Endothelial cell of umbilical vein (primary cell): ENCODE measurements at regions not wholly inside any gene's neighbourhood (a gene's known extent, or its start where the extent isn't known, plus 50 kb on each side); places are given as distances from the start of the nearest gene placed in this dataset.

Experiments used
- BruUV-seq: library from RNA; stranded (reverse); fragments of 400-500 nt; replicated peaks from 2 replicates; lab custom pipeline; 2021; lab: Mats Ljungman, UMichigan
- CTCF ChIA-PET: fragments of 300-600, 350-600 bp; sonication (Branson Sonifier 250); formaldehyde crosslinking; loops from one replicate; lab custom pipeline; 2021; ENCODE audit warnings: antibody characterized with exemption, inconsistent platforms; lab: Charles Lee
- POLR2A ChIA-PET: fragments of 300-600, 350-600 bp; sonication (Branson Sonifier 250); formaldehyde crosslinking; loops from one replicate; lab custom pipeline; 2021; ENCODE audit warnings: antibody characterized with exemption, inconsistent platforms; lab: Charles Lee
- DNase-seq: peaks from one replicate; pipeline ENCODE4 v3.0.0-alpha.2; 2011; ENCODE audit warnings: low read depth, low spot score
- FAIRE-seq: peaks from 2 replicates; lab custom pipeline; 2011; peaks lifted over from hg19 to GRCh38; lab: Jason Lieb, UNC
- H2AFZ ChIP-seq: 2 replicates; pipeline ENCODE4 v1.6.0; 2012; ENCODE audit warnings: low read depth, low read length, control low read depth, inconsistent platforms
- H3K27ac ChIP-seq: 2 replicates; pipeline ENCODE4 v1.5.1; 2011; ENCODE audit warnings: low read depth, mild to moderate bottlenecking, control low read depth, low read length, moderate library complexity; ENCODE audit not compliant: insufficient read depth
- H3K27me3 ChIP-seq, 2 experiments: 2 replicates each; pipeline versions ENCODE4 v1.6.0 to v1.6.1; 2011; ENCODE audit warnings: low read length in 2 of 2, mixed read lengths in 1 of 2; ENCODE audit not compliant: control insufficient read depth in 2 of 2, insufficient read depth in 2 of 2
- H3K36me3 ChIP-seq, 2 experiments: 2 replicates in 1 of 2; 3 replicates in 1 of 2; pipeline ENCODE4 v1.5.1; 2011; ENCODE audit warnings: low read length in 2 of 2, mild to moderate bottlenecking in 1 of 2, moderate library complexity in 1 of 2; ENCODE audit not compliant: control insufficient read depth in 2 of 2, insufficient read depth in 2 of 2; ENCODE audit errors: extremely low read depth in 1 of 2
- H3K4me1 ChIP-seq: 3 replicates; pipeline ENCODE4 v1.5.1; 2011; ENCODE audit warnings: mild to moderate bottlenecking, low read length; ENCODE audit not compliant: control insufficient read depth, insufficient read depth; ENCODE audit errors: extremely low read depth
- H3K4me2 ChIP-seq: 2 replicates; pipeline ENCODE4 v1.6.1; 2011; ENCODE audit warnings: low read length, control low read depth, mixed read lengths; ENCODE audit not compliant: insufficient read depth
- H3K4me3 ChIP-seq, 3 experiments: fragments of 200-600 bp in 1 of 3; sonication (generic), shearing (Covaris generic) in 1 of 3; replicated peaks in 1 of 3; 2 replicates each; pipeline ENCODE4 v1.5.1; 2011 to 2016; ENCODE audit warnings: control low read depth in 3 of 3, low read length in 3 of 3, mild to moderate bottlenecking in 2 of 3, inconsistent platforms in 1 of 3, low read depth in 1 of 3, moderate library complexity in 1 of 3; ENCODE audit not compliant: insufficient read depth in 1 of 3
- H3K79me2 ChIP-seq: 2 replicates; pipeline ENCODE4 v1.6.0; 2012; ENCODE audit warnings: low read length, inconsistent platforms; ENCODE audit not compliant: control insufficient read depth, insufficient read depth
- H3K9ac ChIP-seq: replicated peaks from 2 replicates; pipeline ENCODE3; 2011; ENCODE audit warnings: low read length, control low read depth; ENCODE audit not compliant: insufficient read depth; ENCODE audit errors: extremely low read depth
- H3K9me1 ChIP-seq: replicated peaks from 3 replicates; pipeline ENCODE4 v1.6.0; 2011; ENCODE audit warnings: mild to moderate bottlenecking, low read length; ENCODE audit not compliant: control insufficient read depth, insufficient read depth; ENCODE audit errors: extremely low read depth
- H3K9me3 ChIP-seq: replicated peaks from 2 replicates; pipeline ENCODE4 v1.5.1; 2012; ENCODE audit warnings: low read length, inconsistent platforms; ENCODE audit not compliant: control insufficient read depth, insufficient read depth
- H4K20me1 ChIP-seq: replicated peaks from 2 replicates; pipeline ENCODE3; 2011; ENCODE audit warnings: mild to moderate bottlenecking, low read length; ENCODE audit not compliant: control insufficient read depth, insufficient read depth; ENCODE audit errors: extremely low read depth
- CTCF ChIP-seq, 2 donors: IDR thresholded peaks; 1 replicate in 1 of 2; 2 replicates in 1 of 2; pipeline ENCODE4 v1.5.1; 2011; ENCODE audit warnings: low read length in 2 of 2, mild to moderate bottlenecking in 2 of 2, moderate library complexity in 2 of 2, control low read depth in 1 of 2, inconsistent platforms in 1 of 2, low read depth in 1 of 2; ENCODE audit not compliant: insufficient read depth in 1 of 2; ENCODE audit errors: extremely low read depth in 1 of 2
- EZH2 ChIP-seq: IDR thresholded peaks from 2 replicates; pipeline ENCODE4 v1.6.1; 2012; ENCODE audit warnings: borderline replicate concordance, low read depth, mild to moderate bottlenecking, moderate library complexity, low read length, inconsistent platforms; ENCODE audit not compliant: severe bottlenecking
- FOS ChIP-seq: IDR thresholded peaks from 2 replicates; pipeline ENCODE4 v1.6.1; 2011; ENCODE audit warnings: mild to moderate bottlenecking, low read length, moderate library complexity, borderline replicate concordance; ENCODE audit not compliant: insufficient read depth
- GATA2 ChIP-seq: IDR thresholded peaks from 2 replicates; pipeline ENCODE4 v1.7.0; 2011; ENCODE audit warnings: low read depth, mild to moderate bottlenecking, moderate library complexity, mixed read lengths, low read length; ENCODE audit not compliant: insufficient read length, insufficient read depth
- JUN ChIP-seq: IDR thresholded peaks from 2 replicates; pipeline ENCODE4 v1.6.1; 2011; ENCODE audit warnings: borderline replicate concordance, low read depth; ENCODE audit not compliant: insufficient read length, insufficient read depth
- MAX ChIP-seq: IDR thresholded peaks from 2 replicates; pipeline ENCODE4 v1.6.1; 2011; ENCODE audit not compliant: insufficient read depth, insufficient read length
- MYC ChIP-seq: IDR thresholded peaks from one replicate; pipeline ENCODE4 v1.6.1; 2011; ENCODE audit warnings: mild to moderate bottlenecking, low read depth, low read length
- POLR2A ChIP-seq: IDR thresholded peaks from 2 replicates; pipeline ENCODE4 v1.6.1; 2012; ENCODE audit warnings: low read depth, mild to moderate bottlenecking, control low read depth, low read length
- POLR2AphosphoS5 ChIP-seq: IDR thresholded peaks from 2 replicates; pipeline ENCODE4 v1.6.1; 2012; ENCODE audit warnings: low read depth, mild to moderate bottlenecking, control low read depth, low read length, moderate library complexity; ENCODE audit not compliant: insufficient read depth
- dilution Hi-C: fragments of 300-500 bp; cut with MboI; formaldehyde crosslinking; loops from one replicate; pipeline ENCODE4 v1.15.0; 2019; ENCODE audit warnings: low sequenced_read_pairs; ENCODE audit not compliant: extremely low pct_ligation_motif_present
- intact Hi-C: fragments of 100-400 bp; cut with micrococcal nuclease; formaldehyde crosslinking; loops from one replicate; pipeline ENCODE4 v1.10.0; 2022

- POLR2A ChIA-PET: no interaction called here
Measured at GRCh38 chr4:35754047-35754446, 490.3 kb downstream of the ARAP2 start.

More at GRCh38 chr4:35754047-35754446, 490.3 kb downstream of the ARAP2 start:
- BruUV-seq: no TSS peak
- Histone ChIP-seq H3K4me3 (no peak overlapping the region), H3K27me3 (no peaks in the 10 kb centered on the region), H3K79me2 (no peaks in the 10 kb centered on the region), H3K4me2 (no peak overlapping the region), H2AFZ (no peak overlapping the region), H3K36me3 (no peaks in the 10 kb centered on the region), H3K9me3 (peaks cover 2% of the 10 kb centered on the region), H3K27ac (no peak overlapping the region), H3K9me1 (no peaks in the 10 kb centered on the region), H4K20me1 (no peaks in the 10 kb centered on the region), H3K4me1 (no peaks in the 10 kb centered on the region), H3K9ac (no peak overlapping the region)
- dilution Hi-C loops: no loop called here
- no peak for DNase-seq
- no peak for TF ChIP-seq POLR2AphosphoS5
- TF ChIP-seq MYC: no peak
- TF ChIP-seq CTCF (IDR thresholded peaks at IDR 0.05; ENCODE audit: extremely low read depth in 1 of 2, insufficient read depth in 1 of 2, low read depth in 1 of 2, low read length in 2 of 2): no peak
- no peak for TF ChIP-seq MAX
- no peak for TF ChIP-seq EZH2
- TF ChIP-seq FOS: no peak
- TF ChIP-seq JUN: no peak
- no peak for TF ChIP-seq GATA2
- no peak for TF ChIP-seq POLR2A
- FAIRE-seq: no peak
- CTCF ChIA-PET: no interaction called here
- intact Hi-C loops: no loop called here
